ES-I3 (cell line): ENCODE measurements at regions not wholly inside any gene's neighbourhood (a gene's known extent, or its start where the extent isn't known, plus 50 kb on each side); places are given as distances from the start of the nearest gene placed in this dataset.

Source experiments
- H3K36me3 ChIP-seq: 2 replicates; pipeline ENCODE4 v1.6.1; 2013; ENCODE audit warnings: mild to moderate bottlenecking, low read length, control low read depth, moderate library complexity; ENCODE audit not compliant: insufficient read depth
- H3K4me1 ChIP-seq: 2 replicates; pipeline ENCODE4 v1.6.1; 2013; ENCODE audit warnings: mild to moderate bottlenecking, control low read depth, low read length; ENCODE audit not compliant: insufficient read depth
- H3K9ac ChIP-seq: 2 replicates; pipeline ENCODE4 v1.6.1; 2013; ENCODE audit warnings: low read depth, mild to moderate bottlenecking, low read length, moderate library complexity
- H3K9me3 ChIP-seq: 2 replicates; pipeline ENCODE4 v1.6.1; 2013; ENCODE audit warnings: mild to moderate bottlenecking, low read length, moderate library complexity; ENCODE audit not compliant: control insufficient read depth, insufficient read depth

- no peaks in the 10 kb centered on the region for H3K36me3 ChIP-seq
Measured at GRCh38 chr1:29839726-29840125, 603.4 kb downstream of the PTPRU start.

DNA sequence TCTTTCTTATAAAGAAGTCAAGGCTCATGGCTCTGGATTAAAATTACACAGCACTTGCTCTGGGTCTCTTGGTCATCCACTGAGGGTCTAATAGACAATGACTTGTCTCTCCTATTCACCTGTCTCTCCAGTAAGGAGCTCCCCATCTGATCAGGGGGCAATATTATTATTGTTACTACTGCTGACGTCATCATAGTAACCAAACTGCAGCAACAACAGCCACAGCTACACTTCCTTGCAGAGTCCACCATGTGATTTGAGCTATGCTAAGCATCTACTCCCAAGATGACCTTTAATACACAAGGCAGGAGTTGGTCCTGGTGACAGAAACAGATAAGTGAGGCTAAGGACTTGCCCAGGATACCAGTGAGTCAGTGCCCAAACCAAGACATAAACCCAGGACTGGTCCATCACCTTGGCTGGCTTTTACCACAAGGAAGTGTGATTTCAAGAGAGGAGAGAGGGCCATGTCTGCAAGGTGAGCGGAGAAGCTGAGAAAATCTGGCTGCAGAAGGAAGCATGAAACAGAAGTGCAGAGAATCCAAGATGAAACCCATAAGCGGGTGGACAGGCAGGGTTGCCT, 602.5 kb downstream of the PTPRU start:
- no peak overlapping the region for H3K9ac ChIP-seq
- no peaks in the 10 kb centered on the region for H3K36me3 ChIP-seq
- H3K9me3 ChIP-seq, result peaks cover 9% of the 10 kb centered on the region
- H3K4me1 ChIP-seq, result no peaks in the 10 kb centered on the region

More at GRCh38 chr1:29839726-29840125, 603.4 kb downstream of the PTPRU start:
- Histone ChIP-seq H3K4me1 (no peaks in the 10 kb centered on the region), H3K9me3 (peaks cover 9% of the 10 kb centered on the region), H3K9ac (no peak overlapping the region)

GRCh38 chr1:29836651-29837646, 600.6 kb downstream of the PTPRU start:
- no peak overlapping the region for H3K9ac ChIP-seq
- H3K4me1 ChIP-seq, result no peaks in the 10 kb centered on the region
- H3K9me3 ChIP-seq, result peaks cover 3% of the 10 kb centered on the region; the same call in 1 of the 2 replicates
- no peaks in the 10 kb centered on the region for H3K36me3 ChIP-seq

GRCh38 chr1:29835874-29836273, 599.6 kb downstream of the PTPRU start:
- Histone ChIP-seq H3K9me3 (no peaks in the 10 kb centered on the region), H3K4me1 (no peaks in the 10 kb centered on the region), H3K36me3 (no peaks in the 10 kb centered on the region), H3K9ac (no peak overlapping the region)

DNA sequence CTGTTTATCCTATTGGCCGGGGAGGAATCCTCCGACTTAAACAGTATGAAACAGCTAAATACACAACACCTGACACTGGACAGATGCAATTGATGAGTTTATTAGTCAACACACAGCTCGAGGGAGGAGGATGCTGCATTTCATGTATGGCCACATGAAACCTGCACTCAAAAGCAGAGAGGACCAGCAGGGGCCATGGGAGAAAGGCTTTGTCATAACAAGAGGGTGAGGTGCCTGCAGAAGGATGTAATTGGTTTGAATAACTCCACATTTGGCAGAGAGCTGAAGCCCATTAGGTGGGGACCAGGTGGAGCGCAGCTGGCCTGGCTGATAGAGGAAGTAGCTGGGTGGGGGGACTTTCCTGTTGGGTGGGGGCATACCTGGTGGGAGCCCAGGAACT, 599.1 kb downstream of the PTPRU start:
- H3K4me1 ChIP-seq, result no peaks in the 10 kb centered on the region
- H3K36me3 ChIP-seq, result no peaks in the 10 kb centered on the region
- H3K9me3 ChIP-seq, result no peaks in the 10 kb centered on the region
- no peak overlapping the region for H3K9ac ChIP-seq

GRCh38 chr1:29833581-29833980, 597.3 kb downstream of the PTPRU start:
- H3K4me1 ChIP-seq, result no peaks in the 10 kb centered on the region
- H3K9me3 ChIP-seq, result no peaks in the 10 kb centered on the region
- H3K36me3 ChIP-seq, result no peaks in the 10 kb centered on the region
- H3K9ac ChIP-seq, result no peak overlapping the region

DNA sequence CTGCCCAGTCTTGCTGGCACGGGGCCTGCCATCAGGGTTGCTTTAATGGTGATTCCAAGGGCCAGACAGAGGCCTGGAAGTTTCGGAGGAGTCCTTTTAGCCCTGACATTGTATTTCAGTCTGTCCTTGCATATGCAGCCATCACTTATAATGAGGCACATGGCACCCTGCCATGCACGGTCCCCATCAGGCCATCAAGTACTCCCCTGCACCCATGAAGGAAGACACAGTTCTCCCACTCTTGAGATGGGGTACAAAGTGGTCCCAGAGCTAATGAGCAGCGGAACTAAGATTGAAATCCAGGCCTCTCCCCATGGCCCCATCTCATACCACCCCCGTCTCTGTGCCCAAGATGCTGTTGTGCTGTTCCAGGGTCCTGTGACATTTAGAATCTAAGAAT, 596.6 kb downstream of the PTPRU start:
- Histone ChIP-seq H3K9ac (no peak overlapping the region), H3K9me3 (no peaks in the 10 kb centered on the region), H3K36me3 (no peaks in the 10 kb centered on the region), H3K4me1 (no peaks in the 10 kb centered on the region)

DNA sequence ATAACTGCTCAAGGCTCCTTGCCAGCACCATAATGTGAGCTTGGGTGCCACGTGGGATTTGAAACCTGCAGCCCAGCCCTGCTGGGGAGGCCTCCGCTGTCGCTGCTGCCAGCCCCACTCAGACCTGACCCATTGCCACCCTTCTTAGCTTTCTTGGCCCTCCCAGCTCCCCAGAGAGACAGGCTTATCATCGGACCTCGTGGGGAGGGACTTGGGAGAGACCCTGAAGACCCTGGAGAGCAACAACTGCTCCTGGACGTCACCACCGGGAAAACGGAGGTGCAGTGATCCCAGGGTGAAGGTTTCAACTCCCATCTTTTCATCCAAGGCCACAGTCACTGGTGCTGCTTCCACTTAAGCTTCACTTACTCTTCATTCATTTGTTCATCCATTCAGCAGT, 596.1 kb downstream of the PTPRU start:
- no peaks in the 10 kb centered on the region for H3K4me1 ChIP-seq
- H3K9me3 ChIP-seq, result no peaks in the 10 kb centered on the region
- H3K36me3 ChIP-seq, result no peaks in the 10 kb centered on the region
- no peak overlapping the region for H3K9ac ChIP-seq

DNA sequence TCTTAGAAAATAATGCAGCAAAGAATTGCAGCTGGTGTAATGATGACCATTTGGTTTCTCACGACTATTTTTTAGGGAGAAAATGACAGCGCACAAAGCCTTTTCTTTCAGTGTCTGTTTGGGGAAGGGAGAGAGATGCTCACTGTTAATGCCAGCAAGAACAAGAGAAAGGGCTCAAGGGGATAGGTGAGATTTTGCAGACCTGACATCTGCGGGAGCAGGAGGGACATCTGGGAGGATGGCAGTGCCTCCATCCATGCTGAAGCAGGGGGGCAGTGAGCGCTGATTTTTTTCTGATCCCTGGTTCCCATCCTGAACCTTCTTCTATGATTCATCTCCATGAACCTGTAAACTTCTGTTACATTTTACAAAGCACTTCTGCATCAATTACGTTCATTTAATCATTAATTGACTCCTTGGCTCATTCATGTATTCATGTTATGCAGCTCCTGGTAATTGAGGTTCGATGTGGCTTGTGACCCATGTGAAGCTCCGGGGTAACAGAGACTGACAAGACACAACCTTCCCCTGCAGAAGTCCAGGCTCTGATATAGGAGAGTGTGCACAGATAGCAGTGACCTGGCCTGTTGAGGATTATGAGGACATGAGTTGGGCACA, 595.3 kb downstream of the PTPRU start:
- Histone ChIP-seq H3K9ac (no peak overlapping the region), H3K4me1 (no peaks in the 10 kb centered on the region), H3K9me3 (no peaks in the 10 kb centered on the region), H3K36me3 (no peaks in the 10 kb centered on the region)

DNA sequence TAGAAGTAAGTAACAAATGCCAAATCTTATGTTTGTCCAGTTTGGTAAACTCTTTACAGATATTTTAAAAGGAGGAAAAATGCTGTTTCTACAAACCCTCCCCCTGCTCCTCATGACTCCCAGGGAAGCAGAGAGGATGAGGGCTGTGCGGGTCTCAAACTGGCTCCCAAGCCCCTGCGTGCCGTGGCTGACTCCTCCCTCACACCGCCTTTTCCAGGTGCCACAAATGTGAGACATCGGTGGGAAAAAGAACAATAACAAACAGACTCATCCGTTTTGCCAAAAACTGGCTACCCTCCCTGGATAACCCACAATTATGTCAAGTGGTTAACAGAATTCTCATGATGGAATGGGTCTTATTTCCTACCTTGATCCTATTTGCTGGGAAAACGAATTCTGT, 594.6 kb downstream of the PTPRU start:
- no peaks in the 10 kb centered on the region for H3K4me1 ChIP-seq
- no peak overlapping the region for H3K9ac ChIP-seq
- no peaks in the 10 kb centered on the region for H3K36me3 ChIP-seq
- H3K9me3 ChIP-seq, result no peaks in the 10 kb centered on the region

- H3K36me3 ChIP-seq, result no peaks in the 10 kb centered on the region
- no peak overlapping the region for H3K9ac ChIP-seq
- H3K9me3 ChIP-seq, result no peaks in the 10 kb centered on the region
- H3K4me1 ChIP-seq, result no peaks in the 10 kb centered on the region
Measured at GRCh38 chr1:29830383-29830782, 594.1 kb downstream of the PTPRU start.

- Histone ChIP-seq H3K4me1 (no peaks in the 10 kb centered on the region), H3K36me3 (no peaks in the 10 kb centered on the region), H3K9ac (no peak overlapping the region), H3K9me3 (no peaks in the 10 kb centered on the region)
Measured at GRCh38 chr1:29829448-29830344, 593.4 kb downstream of the PTPRU start.

- no peaks in the 10 kb centered on the region for H3K9me3 ChIP-seq
- H3K9ac ChIP-seq, result no peak overlapping the region
- H3K4me1 ChIP-seq, result no peaks in the 10 kb centered on the region
- no peaks in the 10 kb centered on the region for H3K36me3 ChIP-seq
Measured at GRCh38 chr1:29828526-29829447, 592.5 kb downstream of the PTPRU start.
